Activated CD4-positive, alpha-beta memory T cell treated with anti-CD3 and anti-CD28 coated beads for 36 hours (primary cell): ENCODE measurements at regions not wholly inside any gene's neighbourhood (a gene's known extent, or its start where the extent isn't known, plus 50 kb on each side); places are given as distances from the start of the nearest gene placed in this dataset.

Experiments
- CTCF ChIA-PET: fragments of 350-600 bp; sonication (Branson Sonifier 250); formaldehyde crosslinking; loops from one replicate; lab custom pipeline; 2021; ENCODE audit warnings: antibody characterized with exemption, inconsistent platforms; lab: Charles Lee
- POLR2A ChIA-PET: fragments of 350-600 bp; sonication (Branson Sonifier 250); formaldehyde crosslinking; loops from one replicate; lab custom pipeline; 2021; ENCODE audit warnings: antibody characterized with exemption; lab: Charles Lee
- DNase-seq: peaks from one replicate; pipeline ENCODE4 v3.0.0-alpha.2; 2020
- H3K27ac Mint-ChIP-seq: one replicate; pipeline ENCODE4 v1.8.0; 2021; ENCODE audit warnings: mixed read lengths
- H3K27me3 Mint-ChIP-seq: one replicate; pipeline ENCODE4 v1.8.0; 2021; ENCODE audit warnings: mixed read lengths
- H3K36me3 Mint-ChIP-seq: one replicate; pipeline ENCODE4 v1.8.0; 2021; ENCODE audit warnings: mixed read lengths
- H3K4me1 Mint-ChIP-seq: one replicate; pipeline ENCODE4 v1.8.0; 2021; ENCODE audit warnings: low read depth, mixed read lengths
- H3K4me3 Mint-ChIP-seq: one replicate; pipeline ENCODE4 v1.8.0; 2021; ENCODE audit warnings: mild to moderate bottlenecking, mixed read lengths
- H3K9me3 Mint-ChIP-seq: one replicate; pipeline ENCODE4 v1.8.0; 2021; ENCODE audit warnings: mixed read lengths
- intact Hi-C: fragments of 100-400 bp; cut with micrococcal nuclease; formaldehyde crosslinking; loops from one replicate; pipeline ENCODE4 v1.15.1; 2023

DNA sequence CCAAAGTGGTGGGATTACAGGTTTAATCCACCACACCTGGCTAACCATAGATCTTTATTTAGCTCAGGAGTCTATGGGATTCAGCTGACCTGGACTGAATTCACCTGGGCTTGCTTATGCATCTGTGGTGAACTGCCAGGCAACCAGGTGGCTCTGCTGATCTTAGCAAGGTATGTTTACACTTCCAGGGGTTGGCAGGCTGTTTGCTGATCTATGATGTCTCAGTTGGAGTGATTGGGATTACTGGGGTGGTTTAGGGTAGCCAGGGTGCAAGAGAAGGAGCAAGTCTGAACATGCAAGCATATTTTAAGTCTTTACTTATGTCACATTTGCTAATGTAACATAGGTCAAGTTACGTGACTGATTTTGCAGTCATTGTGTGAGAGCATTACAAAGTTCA lies 63.6 kb upstream of the JAK2 start:
- no peak overlapping the region for H3K4me3 Mint-ChIP-seq
- ChIA-PET CTCF (no interaction called here), POLR2A (no interaction called here)
- no peaks in the 10 kb centered on the region for H3K36me3 Mint-ChIP-seq
- H3K4me1 Mint-ChIP-seq = peaks cover 12% of the 10 kb centered on the region
- no peaks in the 10 kb centered on the region for H3K9me3 Mint-ChIP-seq
- intact Hi-C loops = loop anchor here (10.0 kb wide), 1 partner anchor 453 kb away; no protein-coding TSS in a partner anchor
- H3K27me3 Mint-ChIP-seq = no peaks in the 10 kb centered on the region
- H3K27ac Mint-ChIP-seq = no peak overlapping the region
- DNase-seq = no peak

DNA sequence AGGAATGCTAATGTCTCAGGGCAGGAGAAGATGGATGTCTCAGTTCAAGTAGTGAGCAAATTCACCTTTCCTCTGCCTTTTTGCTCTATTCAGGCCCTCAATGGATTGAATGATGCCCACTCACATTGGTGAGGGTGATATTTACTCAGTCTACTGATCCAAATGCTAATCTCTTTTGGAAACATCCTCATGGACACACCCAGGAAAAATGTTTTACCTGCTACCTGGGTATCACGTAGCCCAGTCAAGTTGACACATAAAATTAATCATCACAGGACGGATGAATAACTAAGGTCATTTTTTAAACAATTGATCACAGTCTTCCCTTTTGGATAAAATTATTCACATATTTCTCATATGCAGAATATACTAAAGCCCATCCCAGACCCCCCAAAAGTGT lies 63.0 kb upstream of the JAK2 start:
- no peak overlapping the region for H3K27ac Mint-ChIP-seq
- H3K27me3 Mint-ChIP-seq = no peaks in the 10 kb centered on the region
- DNase-seq = no peak
- H3K4me3 Mint-ChIP-seq = no peak overlapping the region
- POLR2A ChIA-PET = no interaction called here
- intact Hi-C loops = loop anchor here (10.0 kb wide), 1 partner anchor 453 kb away; no protein-coding TSS in a partner anchor
- H3K9me3 Mint-ChIP-seq = no peaks in the 10 kb centered on the region
- H3K36me3 Mint-ChIP-seq = no peaks in the 10 kb centered on the region
- CTCF ChIA-PET = interaction anchor here (1.8 kb wide), 1 partner anchor 71 kb away, joined by 4 read pairs; no protein-coding TSS in a partner anchor
- H3K4me1 Mint-ChIP-seq = peaks cover 16% of the 10 kb centered on the region

DNA sequence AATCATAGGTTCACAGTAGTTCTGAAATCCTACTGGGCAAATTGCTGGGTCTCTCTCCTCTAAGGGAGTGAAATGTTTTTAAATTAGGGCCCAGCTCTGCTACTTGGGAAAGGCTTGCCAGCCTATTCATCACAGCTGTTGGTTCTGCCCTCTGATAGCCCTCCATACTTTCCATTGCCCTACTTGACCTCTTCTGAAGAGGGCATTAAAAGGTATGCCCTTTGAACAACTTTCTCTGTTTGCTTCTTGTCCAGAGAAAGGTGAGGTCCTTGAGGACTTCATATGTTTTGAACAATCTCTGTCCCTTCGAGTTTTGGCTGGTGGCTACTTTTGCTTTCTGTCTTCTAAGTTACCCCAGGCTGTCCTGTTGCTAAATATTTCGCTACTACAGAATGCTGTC lies 62.3 kb upstream of the JAK2 start:
- POLR2A ChIA-PET = no interaction called here
- no peaks in the 10 kb centered on the region for H3K36me3 Mint-ChIP-seq
- no peak for DNase-seq
- no peaks in the 10 kb centered on the region for H3K9me3 Mint-ChIP-seq
- no peak overlapping the region for H3K27ac Mint-ChIP-seq
- intact Hi-C loops = loop anchor here (10.0 kb wide), 1 partner anchor 452 kb away; no protein-coding TSS in a partner anchor
- CTCF ChIA-PET = interaction anchor here (1.8 kb wide), 1 partner anchor 71 kb away, joined by 4 read pairs; no protein-coding TSS in a partner anchor
- no peaks in the 10 kb centered on the region for H3K27me3 Mint-ChIP-seq
- H3K4me3 Mint-ChIP-seq = no peak overlapping the region
- peaks cover 22% of the 10 kb centered on the region for H3K4me1 Mint-ChIP-seq

DNA sequence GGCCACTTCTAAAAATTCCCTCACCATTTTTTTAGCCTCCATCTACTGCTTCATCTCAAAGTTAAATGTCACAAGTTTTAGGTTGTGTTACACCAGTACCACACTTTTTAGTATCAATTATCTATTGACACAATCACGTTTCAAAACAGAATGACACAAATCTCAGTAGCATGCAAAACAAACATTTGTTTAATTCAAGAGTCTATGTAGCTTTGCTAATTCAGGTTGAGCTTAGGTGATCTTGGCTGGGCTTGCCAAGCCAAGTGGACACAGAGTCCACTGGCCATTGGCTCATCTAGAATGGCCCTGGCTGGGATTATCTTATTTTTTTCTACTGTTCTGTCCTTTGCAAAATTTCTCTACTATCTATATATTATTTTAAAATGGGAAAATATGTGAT lies 61.9 kb upstream of the JAK2 start:
- CTCF ChIA-PET = interaction anchor here (1.1 to 2.7 kb wide), 5 partner anchors 47 to 164 kb away, joined by 4 to 26 read pairs (median 4); no protein-coding TSS in a partner anchor
- no peak for DNase-seq
- Mint-ChIP-seq H3K36me3 (no peaks in the 10 kb centered on the region), H3K27me3 (no peaks in the 10 kb centered on the region), H3K4me3 (no peak overlapping the region), H3K27ac (no peak overlapping the region), H3K9me3 (no peaks in the 10 kb centered on the region), H3K4me1 (peaks cover 22% of the 10 kb centered on the region)
- POLR2A ChIA-PET = no interaction called here
- intact Hi-C loops = loop anchor here (10.0 kb wide), 1 partner anchor 452 kb away; no protein-coding TSS in a partner anchor

DNA sequence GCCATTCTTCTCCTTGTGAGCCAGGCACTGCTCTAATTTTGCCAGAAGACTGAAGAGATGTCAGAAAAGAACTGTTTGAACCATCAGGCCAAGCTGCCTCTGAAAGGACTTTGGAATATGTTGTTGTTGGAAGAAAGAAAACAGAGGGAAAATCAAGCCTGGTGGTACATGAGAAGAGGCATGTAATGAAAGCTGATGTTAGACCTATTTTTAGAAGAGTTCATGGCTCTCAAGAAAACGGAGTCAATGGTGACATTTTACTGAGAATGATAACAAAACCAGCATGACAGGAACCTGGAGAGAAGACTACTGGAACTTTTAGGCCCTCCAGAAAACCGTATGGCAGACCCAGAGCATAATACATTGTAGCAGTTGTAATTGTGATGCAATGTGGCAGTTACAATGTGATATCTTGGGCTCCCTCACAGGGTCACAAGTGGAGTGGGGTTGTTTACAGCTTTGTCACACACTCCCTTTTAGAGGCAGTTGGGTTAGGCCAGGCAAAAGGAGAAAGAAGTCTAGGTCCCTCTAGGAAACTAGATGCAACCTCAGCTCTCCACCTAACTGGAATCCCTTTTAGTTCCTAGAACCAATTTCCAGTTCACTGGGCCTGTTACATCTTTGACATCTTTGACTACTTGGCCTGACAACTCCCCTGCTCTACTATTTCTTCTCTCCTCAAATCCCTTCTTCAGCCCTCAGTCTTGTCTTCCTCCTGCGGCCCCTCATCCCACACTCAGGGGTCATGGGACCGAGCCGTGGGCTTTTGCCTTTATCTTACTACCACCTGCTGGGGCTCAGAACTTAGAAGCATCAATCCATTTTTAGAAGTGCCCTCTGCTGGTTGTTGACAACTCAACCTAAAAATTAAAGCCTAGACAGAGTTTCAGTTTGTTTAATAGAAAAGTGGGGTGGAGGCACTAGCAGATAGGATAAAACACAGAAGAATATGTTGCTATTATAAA lies 61.2 kb upstream of the JAK2 start:
- H3K36me3 Mint-ChIP-seq = no peaks in the 10 kb centered on the region
- no peak for DNase-seq
- H3K27me3 Mint-ChIP-seq = no peaks in the 10 kb centered on the region
- H3K4me1 Mint-ChIP-seq = peaks cover 22% of the 10 kb centered on the region
- CTCF ChIA-PET = interaction anchor here (0.6 to 2.7 kb wide), 14 partner anchors 11 to 219 kb away, joined by 3 to 26 read pairs (median 4); partner anchors contain the start of gene RCL1
- intact Hi-C loops = loop anchor here (1.0 to 10.0 kb wide), 2 partner anchors 162 to 451 kb away; no protein-coding TSS in a partner anchor
- no peak overlapping the region for H3K27ac Mint-ChIP-seq
- POLR2A ChIA-PET = no interaction called here
- no peaks in the 10 kb centered on the region for H3K9me3 Mint-ChIP-seq
- no peak overlapping the region for H3K4me3 Mint-ChIP-seq

DNA sequence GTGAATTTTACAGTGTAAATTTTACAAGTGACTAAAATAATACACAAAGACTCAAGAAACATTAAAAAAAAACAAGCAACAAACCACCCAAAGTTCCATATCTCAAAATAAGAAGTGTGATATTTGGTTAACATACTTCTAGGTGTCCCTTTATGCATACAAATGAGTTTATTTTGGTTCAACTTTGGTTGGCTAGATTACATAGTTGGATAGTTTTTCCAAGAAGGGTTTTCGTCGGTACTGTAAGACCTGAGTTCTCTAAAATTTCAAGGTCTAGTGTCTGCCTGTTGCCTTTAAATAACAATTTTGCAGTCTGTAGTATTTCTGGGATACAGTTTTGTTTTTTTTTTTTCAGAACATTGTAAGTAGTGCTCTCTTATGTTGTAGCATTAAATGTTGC lies 58.8 kb upstream of the JAK2 start:
- Mint-ChIP-seq H3K27ac (no peak overlapping the region), H3K27me3 (no peaks in the 10 kb centered on the region), H3K9me3 (no peaks in the 10 kb centered on the region), H3K4me3 (no peak overlapping the region), H3K4me1 (peaks cover 22% of the 10 kb centered on the region), H3K36me3 (no peaks in the 10 kb centered on the region)
- POLR2A ChIA-PET = no interaction called here
- no peak for DNase-seq
- intact Hi-C loops = loop anchor here (2.0 to 10.0 kb wide), 3 partner anchors 63 to 449 kb away; no protein-coding TSS in a partner anchor
- CTCF ChIA-PET = interaction anchor here (0.6 to 0.8 kb wide), 2 partner anchors 62 to 67 kb away, joined by 3 to 4 read pairs; no protein-coding TSS in a partner anchor

DNA sequence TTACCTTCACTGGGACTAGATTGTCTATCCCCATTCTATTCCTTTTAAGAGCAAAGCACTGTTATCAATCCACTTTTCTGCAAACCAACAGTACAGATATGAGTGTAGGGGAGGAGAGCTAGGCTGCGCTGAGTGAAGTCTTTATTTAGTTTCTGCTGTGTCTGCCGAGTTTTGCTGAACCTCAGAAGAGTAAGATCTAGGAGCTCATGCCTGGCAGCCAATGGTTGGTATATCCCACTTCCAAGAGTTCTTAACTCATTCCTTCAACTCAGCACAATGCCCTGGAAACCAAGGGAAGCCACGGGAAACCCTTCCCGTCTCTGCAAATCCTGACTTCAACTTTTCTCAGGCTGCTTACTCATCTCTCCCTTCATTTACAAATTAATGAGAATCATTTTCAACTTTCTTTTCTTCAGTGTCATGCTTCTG lies 58.0 kb upstream of the JAK2 start:
- H3K27me3 Mint-ChIP-seq = no peaks in the 10 kb centered on the region
- DNase-seq = peak; percentile 26
- H3K4me1 Mint-ChIP-seq = peaks cover 22% of the 10 kb centered on the region
- no peaks in the 10 kb centered on the region for H3K9me3 Mint-ChIP-seq
- H3K36me3 Mint-ChIP-seq = no peaks in the 10 kb centered on the region
- H3K27ac Mint-ChIP-seq = no peak overlapping the region
- H3K4me3 Mint-ChIP-seq = peak overlapping the region; percentile 24
- CTCF ChIA-PET = interaction anchor here (0.8 to 1.1 kb wide), 2 partner anchors 66 to 139 kb away, joined by 3 to 4 read pairs; no protein-coding TSS in a partner anchor
- intact Hi-C loops = loop anchor here (1.0 to 10.0 kb wide), 4 partner anchors 9 to 448 kb away; no protein-coding TSS in a partner anchor
- POLR2A ChIA-PET = no interaction called here

DNA sequence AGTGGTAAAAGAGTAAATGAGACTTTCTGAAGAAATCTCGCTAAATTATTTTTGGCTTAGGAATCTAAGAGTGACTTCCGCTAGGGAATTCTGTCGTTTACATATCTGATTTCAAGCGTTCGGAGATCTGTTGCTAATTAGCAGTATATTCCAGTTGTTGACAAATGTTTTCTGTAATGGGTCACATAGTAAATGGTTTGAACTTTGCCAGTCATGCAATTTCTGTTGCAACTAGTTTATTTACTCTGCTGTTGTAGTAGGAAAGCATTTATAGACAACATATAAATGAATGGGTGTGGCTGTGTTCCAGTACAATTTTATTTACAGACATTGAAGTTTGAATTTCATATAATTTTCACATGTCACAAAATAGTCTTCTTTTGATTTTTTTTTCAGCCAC lies 57.4 kb upstream of the JAK2 start:
- DNase-seq = no peak
- H3K9me3 Mint-ChIP-seq = no peaks in the 10 kb centered on the region
- ChIA-PET CTCF (interaction anchor here (1.1 kb wide), 1 partner anchor 140 kb away, joined by 3 read pairs; no protein-coding TSS in a partner anchor), POLR2A (no interaction called here)
- H3K27ac Mint-ChIP-seq = no peak overlapping the region
- no peaks in the 10 kb centered on the region for H3K36me3 Mint-ChIP-seq
- H3K4me3 Mint-ChIP-seq = no peak overlapping the region
- intact Hi-C loops = loop anchor here (1.0 to 10.0 kb wide), 4 partner anchors 9 to 447 kb away; no protein-coding TSS in a partner anchor
- no peaks in the 10 kb centered on the region for H3K27me3 Mint-ChIP-seq
- H3K4me1 Mint-ChIP-seq = peaks cover 22% of the 10 kb centered on the region

DNA sequence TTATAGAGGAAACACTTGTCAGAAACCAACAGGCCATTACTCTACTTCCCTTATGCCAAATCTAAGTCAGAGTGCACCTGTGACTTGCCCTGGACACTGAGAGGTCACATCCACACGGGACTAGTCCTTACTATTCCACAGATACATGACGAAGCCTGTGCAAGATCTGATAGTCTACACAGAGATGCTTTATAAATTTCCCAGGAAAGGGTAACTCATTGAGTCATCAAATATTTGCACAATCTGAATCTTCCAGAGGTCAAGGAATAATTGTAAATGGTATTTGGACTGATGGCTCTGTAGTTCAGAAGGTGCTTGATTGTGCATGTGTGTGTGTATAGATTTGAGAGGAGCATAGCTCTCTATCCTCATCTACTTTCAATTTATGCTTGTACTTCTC lies 55.2 kb upstream of the JAK2 start:
- intact Hi-C loops = loop anchor here (5.0 to 10.0 kb wide), 2 partner anchors 88 to 445 kb away; no protein-coding TSS in a partner anchor
- ChIA-PET POLR2A (no interaction called here), CTCF (no interaction called here)
- H3K4me3 Mint-ChIP-seq = no peak overlapping the region
- H3K9me3 Mint-ChIP-seq = no peaks in the 10 kb centered on the region
- no peaks in the 10 kb centered on the region for H3K27me3 Mint-ChIP-seq
- peaks cover 17% of the 10 kb centered on the region for H3K4me1 Mint-ChIP-seq
- no peak overlapping the region for H3K27ac Mint-ChIP-seq
- no peak for DNase-seq
- H3K36me3 Mint-ChIP-seq = no peaks in the 10 kb centered on the region

DNA sequence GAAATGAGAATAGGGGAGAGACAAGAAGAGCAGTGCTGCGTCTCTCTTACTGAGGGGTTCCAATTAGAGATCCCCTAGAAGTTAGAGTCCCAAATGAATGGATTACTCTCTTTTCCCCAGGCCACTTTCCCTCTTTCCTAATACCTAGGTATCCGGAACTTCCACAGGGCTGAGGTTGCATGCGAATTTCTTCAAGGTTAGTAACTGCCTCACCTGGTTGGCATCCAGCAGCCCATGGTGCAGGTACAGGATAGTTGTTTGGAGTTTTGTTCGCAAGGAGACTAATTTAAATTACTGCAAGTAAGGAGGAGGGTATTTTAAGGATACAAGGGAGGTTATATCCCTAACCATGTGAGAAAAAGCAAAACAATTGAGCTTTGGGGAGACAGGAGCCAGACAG lies 52.4 kb upstream of the JAK2 start:
- ChIA-PET CTCF (no interaction called here), POLR2A (no interaction called here)
- intact Hi-C loops = no loop called here
- Mint-ChIP-seq H3K36me3 (no peaks in the 10 kb centered on the region), H3K27me3 (no peaks in the 10 kb centered on the region), H3K4me3 (no peak overlapping the region), H3K27ac (no peak overlapping the region), H3K9me3 (no peaks in the 10 kb centered on the region), H3K4me1 (peaks cover 24% of the 10 kb centered on the region)
- no peak for DNase-seq

DNA sequence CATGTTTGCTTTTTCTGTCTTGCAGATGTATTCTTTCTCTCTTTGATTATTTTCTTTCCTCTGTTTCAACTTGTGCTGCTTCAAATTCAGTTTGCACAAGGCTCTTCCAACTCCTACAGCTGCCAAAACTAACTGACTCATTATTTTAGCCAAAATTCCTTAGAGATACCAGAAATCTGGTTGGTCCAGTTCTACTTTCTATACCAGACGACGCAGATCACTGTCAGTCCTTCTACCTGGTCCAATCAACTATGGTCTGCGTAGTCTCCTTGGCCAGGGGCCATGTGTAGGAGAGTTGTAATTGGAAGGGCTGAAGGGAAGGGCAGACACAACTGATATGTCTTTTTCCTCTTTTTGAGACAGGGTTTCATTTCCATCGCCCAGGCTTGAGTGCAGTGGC lies 51.9 kb upstream of the JAK2 start:
- ChIA-PET POLR2A (no interaction called here), CTCF (no interaction called here)
- no peak overlapping the region for H3K4me3 Mint-ChIP-seq
- no peaks in the 10 kb centered on the region for H3K36me3 Mint-ChIP-seq
- H3K27ac Mint-ChIP-seq = no peak overlapping the region
- intact Hi-C loops = no loop called here
- no peak for DNase-seq
- H3K27me3 Mint-ChIP-seq = no peaks in the 10 kb centered on the region
- H3K9me3 Mint-ChIP-seq = no peaks in the 10 kb centered on the region
- H3K4me1 Mint-ChIP-seq = peaks cover 27% of the 10 kb centered on the region

DNA sequence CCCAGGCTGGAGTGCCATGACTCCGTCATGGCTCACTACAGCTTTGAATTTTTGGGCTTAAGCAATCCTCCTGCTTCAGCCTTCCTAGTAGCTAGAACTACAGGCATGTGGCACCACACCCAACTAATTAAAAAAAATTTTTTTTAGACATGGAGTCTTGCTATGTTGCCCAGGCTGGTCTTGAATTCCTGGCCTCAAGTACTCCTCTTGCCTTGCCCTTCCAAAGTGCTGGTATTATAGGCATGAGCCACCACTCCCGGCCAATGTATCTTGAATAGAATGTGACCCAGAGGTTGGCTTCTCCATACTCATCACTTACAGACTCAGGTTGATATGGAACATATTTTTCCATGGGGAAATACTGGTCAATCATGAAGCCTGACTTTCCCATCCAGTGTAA lies 51.2 kb upstream of the JAK2 start:
- POLR2A ChIA-PET = no interaction called here
- Mint-ChIP-seq H3K4me1 (peaks cover 33% of the 10 kb centered on the region), H3K9me3 (no peaks in the 10 kb centered on the region), H3K27ac (no peak overlapping the region), H3K4me3 (no peak overlapping the region), H3K36me3 (no peaks in the 10 kb centered on the region), H3K27me3 (no peaks in the 10 kb centered on the region)
- intact Hi-C loops = no loop called here
- CTCF ChIA-PET = no interaction called here
- no peak for DNase-seq
